Right renal pelvis (tissue), 4 donors: ENCODE measurements at regions not wholly inside any gene's neighbourhood (a gene's known extent, or its start where the extent isn't known, plus 50 kb on each side); places are given as distances from the start of the nearest gene placed in this dataset.

Experiments
- DNase-seq, 4 donors: peaks; one replicate each; pipeline ENCODE4 v3.0.0-alpha.2; 2013; ENCODE audit warnings: low read depth in 4 of 4, low spot score in 3 of 4, missing footprints in 1 of 4

DNA sequence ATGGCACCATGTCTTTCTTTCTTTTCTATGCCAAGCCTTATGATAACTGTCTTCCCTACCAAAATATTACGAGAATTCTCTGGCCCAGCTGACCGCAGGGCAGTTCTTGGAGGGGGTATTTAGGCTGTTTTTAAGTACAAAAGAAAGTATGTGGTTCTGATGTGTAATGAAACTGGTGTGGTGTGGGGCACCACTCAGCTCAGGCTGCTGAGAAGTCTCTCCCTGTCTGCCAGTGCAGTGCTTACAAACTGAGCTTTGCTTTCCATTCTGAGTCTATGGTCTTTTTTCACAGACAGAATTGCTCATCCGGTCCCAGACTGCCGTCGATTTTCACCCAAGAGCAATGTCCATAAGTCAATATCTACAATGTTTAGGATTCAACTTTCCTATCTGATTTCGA is 847.6 kb downstream of the NTRK3 start:
- DNase-seq, result no peak

DNA sequence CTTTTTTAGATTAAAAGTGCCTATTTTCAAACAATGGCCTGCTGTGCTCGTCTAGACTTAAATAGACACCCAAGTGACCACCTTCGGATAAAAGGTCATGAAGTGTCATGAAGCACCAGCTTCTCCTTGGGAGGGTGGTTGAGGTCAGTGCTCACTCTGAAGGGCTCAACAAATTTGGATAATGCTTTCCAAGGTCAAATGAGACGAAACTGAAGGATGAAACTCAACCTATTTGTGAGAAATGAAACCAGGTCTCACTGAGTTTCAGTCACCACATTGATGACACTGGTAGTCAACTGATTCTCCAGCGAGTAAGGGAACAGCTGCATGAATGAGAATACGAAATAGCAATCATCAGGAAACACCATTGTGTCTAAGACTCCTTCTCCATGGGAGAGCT is 852.6 kb downstream of the NTRK3 start:
- DNase-seq, result no peak

DNA sequence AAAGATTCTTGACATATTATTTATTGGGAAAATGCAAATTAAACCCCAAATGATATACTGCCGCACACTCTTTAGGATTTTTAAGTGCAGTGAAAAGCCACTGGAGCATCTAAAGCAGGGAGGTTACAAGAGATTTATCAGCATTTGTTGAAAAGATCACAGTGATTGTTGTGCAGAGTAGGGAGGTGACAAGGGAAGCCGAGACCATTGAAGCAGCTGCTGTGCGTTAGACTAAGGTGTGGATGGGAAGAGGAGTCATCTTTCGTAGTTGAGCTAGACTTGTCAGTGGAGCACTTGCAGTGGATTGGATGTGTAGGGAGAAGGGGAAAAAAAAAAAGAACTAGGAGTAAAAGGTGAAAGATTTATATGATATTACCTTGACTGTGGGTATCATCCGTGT is 854.6 kb downstream of the NTRK3 start:
- DNase-seq, result no peak

DNA sequence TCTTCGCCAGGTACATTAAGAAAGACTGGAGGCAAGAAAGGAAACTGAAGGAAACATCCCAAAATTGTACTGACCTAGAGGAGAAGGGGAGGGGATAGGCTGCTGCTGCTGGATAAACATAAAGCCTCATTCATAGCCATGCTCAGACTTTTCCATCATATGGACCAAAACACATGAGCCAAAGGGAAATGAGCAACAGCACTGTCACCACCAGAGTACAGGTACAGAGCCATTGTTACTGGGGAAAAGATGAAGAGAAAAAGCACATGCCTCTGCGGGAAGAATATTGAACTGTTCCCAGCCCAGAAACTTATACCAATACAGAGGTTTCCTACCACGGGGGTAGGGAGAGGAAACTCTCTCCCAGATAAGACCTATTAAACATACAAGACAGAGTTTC is 861.9 kb downstream of the NTRK3 start:
- DNase-seq, result no peak

DNA sequence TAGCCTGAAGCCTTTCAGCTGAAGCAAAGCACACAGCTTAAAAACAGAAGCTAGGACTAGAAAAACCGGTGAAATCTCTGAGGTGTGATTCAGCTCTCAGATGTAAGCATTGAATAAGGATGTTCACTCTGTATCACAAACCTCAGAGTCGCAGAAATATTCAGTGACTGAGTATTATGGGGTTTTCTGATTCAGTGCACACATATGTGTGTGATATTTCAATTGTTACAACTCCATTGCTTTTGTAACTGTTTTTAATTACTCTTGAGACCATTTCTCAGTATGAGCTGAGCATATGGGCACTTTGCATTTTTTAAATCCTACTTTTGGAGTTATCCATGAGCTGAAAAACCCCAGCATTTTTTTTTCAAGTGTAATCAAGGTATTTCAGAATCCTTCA is 868.8 kb downstream of the NTRK3 start:
- DNase-seq, result no peak

DNA sequence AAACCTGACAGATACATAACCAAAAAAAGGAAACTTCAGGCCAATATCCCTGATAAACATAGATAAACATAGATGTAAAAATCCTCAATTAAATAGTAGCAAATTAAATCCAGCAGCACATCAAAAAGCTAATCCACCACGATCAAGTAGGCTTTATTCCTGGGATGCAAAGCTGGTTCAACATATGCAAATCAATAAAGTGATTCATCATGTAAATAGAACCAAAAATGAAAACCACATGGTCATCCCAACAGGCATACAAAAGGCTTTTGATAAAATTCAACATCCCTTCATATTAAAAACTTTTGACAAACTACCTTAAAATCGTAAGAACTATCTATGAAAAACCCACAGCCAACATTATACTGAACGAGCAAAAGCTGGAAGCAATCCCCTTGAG is 882.2 kb downstream of the NTRK3 start:
- DNase-seq, result no peak

DNA sequence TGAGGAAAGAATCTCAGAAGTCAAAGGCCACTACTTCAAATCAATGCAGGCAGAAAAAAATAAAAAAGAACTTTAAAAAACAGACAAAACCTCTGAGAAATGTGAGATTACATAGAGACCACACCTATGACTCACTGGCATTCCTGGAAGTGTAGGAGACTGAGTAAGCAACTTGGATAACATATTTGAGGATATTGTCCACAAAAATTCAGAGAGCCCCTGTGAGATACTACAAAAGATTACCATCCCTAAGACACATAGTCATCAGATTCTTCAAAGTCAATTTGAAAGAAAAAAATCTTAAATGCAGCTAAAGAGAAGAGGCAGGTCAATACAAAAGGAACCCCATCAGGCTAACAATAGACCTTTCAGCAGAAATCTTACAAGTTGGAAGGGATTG is 887.3 kb downstream of the NTRK3 start:
- DNase-seq, result no peak

DNA sequence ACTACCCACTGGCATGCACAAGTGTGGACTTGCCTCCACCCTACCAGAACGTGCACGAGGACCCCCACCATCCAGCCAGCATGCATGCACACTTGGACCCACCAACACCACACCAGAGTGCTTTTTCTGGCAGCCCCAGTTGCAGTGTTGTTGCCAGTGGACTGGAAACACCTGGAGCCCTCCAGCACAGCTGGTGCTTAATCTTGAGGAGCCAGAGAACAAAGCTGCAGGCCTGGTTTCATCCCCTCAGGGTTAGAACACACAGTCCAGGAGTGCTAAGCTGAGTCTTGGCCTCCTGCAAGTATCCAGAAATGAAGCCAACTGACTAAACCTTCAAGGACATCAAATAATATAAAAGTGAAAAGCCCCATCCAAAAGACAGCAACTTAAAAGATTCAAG is 888.0 kb downstream of the NTRK3 start:
- DNase-seq, result no peak

DNA sequence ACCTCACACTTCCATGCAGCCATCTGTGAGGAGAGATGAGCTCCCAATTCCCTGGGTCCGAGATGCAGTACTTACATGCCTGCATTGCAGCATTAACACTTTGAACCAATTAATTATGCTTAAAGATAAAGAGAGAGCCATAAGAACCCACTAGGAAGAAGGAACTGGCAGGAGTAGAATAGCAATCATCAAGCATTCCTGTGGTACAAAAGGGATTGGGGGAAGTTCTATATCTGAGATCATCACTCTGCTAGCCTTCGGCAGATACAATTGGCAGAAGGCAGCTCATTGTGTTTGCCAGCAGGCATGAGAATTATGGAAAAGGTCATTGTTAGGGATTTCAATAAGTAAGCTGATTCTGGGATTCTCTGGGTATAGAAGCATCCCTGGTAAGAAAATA is 891.4 kb downstream of the NTRK3 start:
- no peak for DNase-seq

DNA sequence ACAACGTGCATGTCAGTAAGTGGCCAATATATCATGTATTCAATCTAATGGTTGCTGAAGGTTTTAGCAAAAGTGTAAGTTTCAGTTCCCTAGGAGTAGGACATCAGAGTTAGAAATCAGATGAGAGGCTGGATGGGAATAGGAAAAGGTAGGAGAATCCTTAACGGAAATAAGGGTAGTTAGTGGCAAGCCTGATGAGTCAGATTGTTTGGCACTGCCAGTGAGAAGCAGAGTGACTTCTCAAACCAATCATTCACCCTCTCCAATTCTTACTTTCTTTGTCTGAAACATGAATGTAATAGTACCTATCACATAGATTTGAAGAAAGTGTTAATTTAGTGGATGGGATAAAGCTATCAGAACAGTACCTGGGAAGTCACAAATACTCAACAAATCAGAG is 894.0 kb downstream of the NTRK3 start:
- DNase-seq, result no peak

DNA sequence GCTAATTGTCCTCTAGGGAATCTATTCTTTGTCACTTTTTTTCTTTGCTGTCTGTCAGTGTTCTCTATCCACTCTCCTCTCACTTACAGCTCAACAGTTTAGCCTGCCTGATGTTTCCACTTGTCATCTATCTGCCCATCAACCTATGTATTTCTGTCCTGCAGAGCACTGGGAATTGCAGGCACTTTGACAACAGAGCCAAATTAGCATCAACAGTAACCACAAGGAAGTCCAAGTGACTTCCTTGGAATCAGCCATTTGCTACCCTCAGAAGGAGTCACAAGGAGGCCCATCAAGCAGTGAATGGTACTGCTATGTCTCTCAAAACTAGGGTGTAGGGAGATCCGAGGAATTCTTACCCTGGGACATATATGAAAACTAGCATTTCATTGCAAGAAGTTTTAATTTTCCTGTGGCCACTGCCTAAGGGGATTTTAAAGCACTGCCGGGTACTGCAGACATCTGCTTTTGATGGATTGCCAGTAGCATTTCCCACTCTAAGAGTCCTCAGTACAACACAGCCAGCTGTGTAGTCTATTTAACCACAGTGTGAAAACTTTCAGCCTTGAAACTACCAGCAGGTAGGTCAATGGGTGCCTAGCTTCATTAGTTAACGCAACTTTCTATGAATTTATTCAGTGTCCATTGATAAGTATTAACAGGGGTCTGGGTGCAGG is 898.8 kb downstream of the NTRK3 start:
- DNase-seq, result no peak

DNA sequence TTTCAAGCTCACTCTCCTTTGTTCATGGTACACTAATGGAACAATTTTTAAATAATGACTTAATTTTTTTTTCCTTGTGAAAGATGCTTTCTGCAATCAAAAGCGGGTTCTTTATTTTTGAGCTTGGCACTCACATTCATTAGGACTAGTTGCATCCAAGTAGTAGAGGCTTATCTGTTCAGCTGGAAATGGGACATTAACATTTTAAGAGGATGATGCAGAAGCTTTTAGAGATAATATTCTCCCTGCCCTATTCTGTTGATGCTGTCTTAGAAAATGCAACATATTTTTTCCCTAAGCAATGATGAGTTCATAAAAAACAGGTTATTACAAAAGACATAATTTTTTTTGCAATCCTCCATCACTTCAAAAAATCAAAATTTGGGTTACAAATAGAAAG is 900.6 kb downstream of the NTRK3 start:
- DNase-seq, result no peak

DNA sequence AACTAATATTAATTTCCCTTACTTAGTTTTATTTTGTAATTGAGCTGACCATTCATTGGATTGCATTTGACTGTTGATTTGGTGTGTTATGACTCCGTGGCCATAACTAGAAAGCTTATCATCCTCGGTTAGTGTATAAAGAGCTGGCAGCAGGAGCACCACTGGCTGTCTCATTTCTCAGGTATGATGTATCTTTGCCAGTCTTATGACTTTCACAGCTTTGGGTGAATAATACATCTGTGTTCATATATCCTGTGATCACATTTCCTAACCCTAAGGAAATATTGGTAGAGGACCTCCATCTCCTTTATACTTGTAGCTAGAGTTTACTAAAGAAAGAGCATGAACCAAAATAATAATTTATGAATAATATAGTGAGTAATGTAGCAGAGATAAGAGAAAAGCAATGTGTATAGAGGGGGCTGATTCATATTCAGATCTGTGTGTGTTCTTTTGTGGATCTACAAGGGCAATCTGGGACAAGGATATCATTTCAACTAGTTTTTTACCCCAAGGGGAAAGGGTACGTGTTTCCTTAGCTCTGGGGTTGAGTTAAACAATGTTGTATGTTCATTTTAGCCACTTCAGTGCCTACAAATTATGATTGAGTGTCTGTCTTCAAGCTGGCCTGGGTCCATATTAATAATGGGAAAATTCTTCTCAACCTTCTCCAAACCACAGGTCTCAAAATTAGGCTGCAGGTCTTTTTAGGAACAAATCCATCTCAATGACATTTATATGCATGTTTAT is 901.7 kb downstream of the NTRK3 start:
- no peak for DNase-seq

DNA sequence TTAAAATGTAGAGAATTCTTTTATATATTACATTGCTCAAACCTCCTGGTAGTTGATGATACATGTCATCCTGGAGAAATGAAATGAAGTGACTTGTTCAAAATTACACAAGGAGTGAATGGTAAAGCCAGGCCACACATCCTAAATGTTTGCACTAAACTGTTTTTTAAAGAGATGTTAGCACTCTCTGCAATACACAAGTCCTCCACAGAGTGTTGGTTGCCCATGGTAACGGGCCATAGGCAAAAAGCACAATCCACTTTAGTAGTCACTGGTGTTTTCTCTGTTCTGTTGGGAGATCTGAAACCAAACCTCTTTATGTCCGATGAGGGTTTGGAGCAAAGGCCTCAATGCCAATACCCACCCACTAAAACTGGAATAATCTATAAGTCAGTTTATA is 907.4 kb downstream of the NTRK3 start:
- no peak for DNase-seq

DNA sequence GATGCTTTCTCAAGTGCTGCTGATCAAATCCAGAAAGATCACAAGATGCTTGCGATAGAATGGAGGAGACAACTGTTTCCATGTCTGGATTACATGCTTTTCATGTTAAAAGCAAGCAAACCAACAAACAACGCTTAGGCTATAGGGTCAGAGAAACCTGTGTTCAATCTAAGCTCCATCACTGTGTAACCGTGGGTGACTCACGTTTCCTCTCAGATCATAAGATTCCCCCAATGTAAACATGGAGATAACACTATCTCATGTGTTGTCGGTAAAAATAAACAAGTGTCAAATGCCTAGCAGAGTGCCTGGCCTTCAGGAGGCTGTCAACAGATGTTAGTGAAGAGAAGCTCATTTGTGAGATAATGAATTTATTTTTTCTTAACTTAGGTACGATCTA is 907.8 kb downstream of the NTRK3 start:
- DNase-seq, result no peak

DNA sequence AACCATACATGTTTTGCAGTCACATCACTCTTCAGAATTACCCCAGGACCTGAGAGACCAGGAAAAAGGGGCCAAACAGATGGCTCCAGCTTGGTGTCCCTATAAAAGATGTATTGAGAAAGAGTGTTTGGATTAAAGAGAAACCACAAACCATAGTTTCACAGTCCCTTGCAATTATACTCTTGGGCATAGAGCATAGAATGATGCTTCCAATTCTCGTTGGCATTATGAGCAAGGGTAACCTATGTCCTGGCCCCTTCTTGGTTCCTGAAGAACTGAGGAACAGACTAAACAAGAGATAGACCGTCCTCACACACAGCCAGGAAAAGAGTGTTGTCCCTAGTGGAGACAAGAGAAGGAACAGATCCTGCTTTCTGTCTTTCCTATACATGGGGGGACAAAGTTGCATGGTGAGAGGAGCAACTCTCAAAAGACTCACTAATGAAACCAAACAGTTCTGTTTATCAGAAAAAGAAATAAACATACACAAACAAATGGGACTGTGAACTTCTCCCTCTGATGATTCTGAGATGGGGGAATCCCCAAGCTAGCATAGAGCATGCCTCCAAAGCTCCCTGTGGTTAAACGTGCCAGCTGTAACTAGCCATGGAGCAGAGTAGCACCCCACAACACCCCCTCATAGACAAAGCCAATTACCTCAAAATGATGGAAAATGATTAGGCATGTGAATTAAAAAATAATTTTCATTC is 908.6 kb downstream of the NTRK3 start:
- DNase-seq, result no peak

DNA sequence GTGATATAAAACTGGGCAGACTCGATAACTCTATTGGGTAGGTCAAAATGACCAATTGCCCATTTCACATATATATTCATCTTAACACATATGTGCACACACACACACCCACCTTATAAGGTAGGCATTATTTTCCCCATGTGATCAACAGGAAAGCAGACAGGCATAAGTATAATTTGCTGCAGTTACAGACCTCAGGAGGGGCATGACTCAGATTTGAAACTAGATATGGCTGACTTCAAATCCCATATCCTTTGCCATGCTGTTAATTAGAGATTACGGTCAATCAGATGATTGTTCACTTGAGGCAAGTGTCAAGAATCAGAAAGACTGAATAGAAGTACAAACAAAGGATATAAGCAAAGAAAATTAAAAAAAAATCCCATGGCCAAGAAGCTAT is 910.6 kb downstream of the NTRK3 start:
- no peak for DNase-seq

DNA sequence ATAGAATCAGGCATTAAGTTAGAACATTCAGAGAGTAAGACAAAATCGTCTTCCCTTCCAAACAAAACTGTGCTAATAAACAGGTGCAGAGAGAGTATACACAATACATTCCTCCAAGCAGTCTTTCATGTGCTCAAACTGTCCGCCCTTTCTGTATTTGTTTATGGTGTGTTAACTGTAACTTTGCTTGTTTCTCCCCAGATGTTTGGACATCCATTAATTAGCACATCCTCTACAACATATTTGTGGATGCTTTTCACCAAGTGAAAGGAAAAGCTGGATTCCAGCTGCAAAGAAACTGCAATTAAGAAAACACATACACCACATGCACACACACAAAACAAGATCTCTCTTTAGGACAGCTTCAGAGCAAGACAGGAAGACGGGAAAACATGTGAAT is 912.6 kb downstream of the NTRK3 start:
- no peak for DNase-seq

DNA sequence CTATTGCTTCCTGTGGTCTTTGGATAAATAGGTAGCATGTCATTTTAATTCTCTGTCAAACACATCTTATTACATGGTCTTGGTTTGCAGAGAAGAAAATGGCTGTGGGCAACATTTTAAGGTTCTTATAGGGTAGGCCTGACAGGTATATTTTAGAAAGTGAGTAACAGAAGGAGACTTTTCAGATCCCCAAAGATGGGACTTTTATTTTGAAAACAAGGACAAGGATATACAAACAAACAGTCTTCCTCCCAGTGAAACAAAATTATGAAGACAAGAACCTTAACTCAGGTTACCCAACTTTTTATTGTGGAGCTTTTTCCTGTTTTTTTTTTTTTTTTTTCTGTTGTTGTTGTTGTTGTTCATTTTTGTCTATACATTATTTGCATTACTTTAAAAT is 916.2 kb downstream of the NTRK3 start:
- no peak for DNase-seq

DNA sequence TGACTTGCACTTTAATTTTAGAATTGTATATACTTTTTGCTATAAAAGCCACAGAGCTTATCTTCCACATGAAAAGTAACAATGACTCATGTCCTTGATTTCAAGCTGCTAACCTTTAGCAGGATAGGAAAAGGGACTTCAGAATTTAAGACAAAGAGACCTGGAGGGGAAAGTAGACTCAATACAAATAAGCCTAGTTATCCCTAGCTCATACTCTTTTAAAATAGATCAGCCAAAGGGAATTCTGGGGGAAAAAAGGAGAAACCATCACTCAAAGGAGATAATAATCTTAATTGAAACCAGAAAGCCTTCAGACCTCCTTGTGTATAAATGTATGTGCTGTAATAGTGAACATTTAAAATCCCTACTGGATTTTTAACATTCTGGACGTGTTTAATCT is 930.3 kb downstream of the NTRK3 start:
- no peak for DNase-seq

DNA sequence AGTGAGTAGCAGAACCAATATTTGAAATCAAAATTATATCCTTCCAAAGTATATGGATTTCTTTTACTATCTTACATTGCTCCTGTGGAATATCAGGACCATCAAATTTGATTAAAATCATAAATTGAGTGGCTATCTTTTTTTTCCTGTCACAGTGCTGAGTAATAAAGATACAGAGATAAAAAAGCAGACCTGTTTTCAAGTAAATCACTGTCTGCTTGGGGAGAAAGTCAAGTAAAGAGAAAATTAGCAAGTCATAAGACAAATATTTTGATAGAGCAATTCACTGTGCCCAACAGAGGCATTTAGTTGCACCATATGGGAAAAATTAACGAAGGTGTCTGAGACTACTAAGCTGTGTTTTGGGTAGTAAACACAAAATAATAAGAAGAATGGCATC is 933.7 kb downstream of the NTRK3 start:
- DNase-seq, result no peak

DNA sequence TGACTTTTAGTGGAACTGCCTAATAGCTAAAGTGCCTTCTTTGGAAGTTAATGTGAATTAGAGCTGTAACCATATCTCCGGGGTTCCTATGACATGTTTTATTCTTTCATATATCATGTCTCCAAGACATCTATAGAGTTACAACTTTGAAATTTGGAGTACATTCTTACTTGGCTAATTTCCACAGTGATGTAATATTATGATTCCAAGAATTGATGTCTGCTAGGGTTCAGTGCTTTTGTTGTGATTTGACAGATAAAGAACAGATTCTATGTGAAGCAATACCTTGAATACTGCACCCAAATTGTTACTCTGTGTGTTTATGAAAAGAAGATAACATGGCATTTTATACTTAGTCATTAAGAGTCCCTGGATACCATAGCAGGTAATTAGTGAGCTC is 934.3 kb downstream of the NTRK3 start:
- no peak for DNase-seq
